ENCODE measurements at regions not wholly inside any gene's neighbourhood (a gene's known extent, or its start where the extent isn't known, plus 50 kb on each side); places are given as distances from the start of the nearest gene placed in this dataset.

- Mint-ChIP-seq H3K27ac (no peak overlapping the region), H3K4me1 (ENCODE audit: low read depth) (no peaks in the 10 kb centered on the region), H3K27me3 (ENCODE audit: low read depth) (peaks cover 11% of the 10 kb centered on the region), H3K9me3 (no peaks in the 10 kb centered on the region), H3K4me3 (no peak overlapping the region), H3K36me3 (ENCODE audit: insufficient read depth in 2 of 2) (no peaks in the 10 kb centered on the region)
- no peak for ATAC-seq (replicated peaks in 1 of 2)
- no peak for DNase-seq
Observed at GRCh38 chr3:187450431-187451190, 82.4 kb downstream of the RTP4 start.

- H3K9me3 Mint-ChIP-seq = no peaks in the 10 kb centered on the region
- no peaks in the 10 kb centered on the region for H3K4me1 Mint-ChIP-seq (ENCODE audit: low read depth)
- no peak overlapping the region for H3K27ac Mint-ChIP-seq
- H3K27me3 Mint-ChIP-seq (ENCODE audit: low read depth) = peaks cover 7% of the 10 kb centered on the region
- no peak overlapping the region for H3K4me3 Mint-ChIP-seq
- ATAC-seq (replicated peaks in 1 of 2) (no peak), DNase-seq (no peak)
- H3K36me3 Mint-ChIP-seq (ENCODE audit: insufficient read depth in 2 of 2) = no peaks in the 10 kb centered on the region
Observed at GRCh38 chr3:187448674-187449073, 80.5 kb downstream of the RTP4 start.

GRCh38 chr3:187447737-187448136 lies 79.6 kb downstream of the RTP4 start:
- H3K9me3 Mint-ChIP-seq = no peaks in the 10 kb centered on the region
- H3K4me3 Mint-ChIP-seq = no peak overlapping the region
- no peak for ATAC-seq (replicated peaks in 1 of 2)
- H3K4me1 Mint-ChIP-seq (ENCODE audit: low read depth) = no peaks in the 10 kb centered on the region
- DNase-seq = no peak
- peaks cover 7% of the 10 kb centered on the region for H3K27me3 Mint-ChIP-seq (ENCODE audit: low read depth)
- H3K27ac Mint-ChIP-seq = no peak overlapping the region
- no peaks in the 10 kb centered on the region for H3K36me3 Mint-ChIP-seq (ENCODE audit: insufficient read depth in 2 of 2)

- ATAC-seq (replicated peaks in 1 of 2) (no peak), DNase-seq (no peak)
- Mint-ChIP-seq H3K27ac (no peak overlapping the region), H3K9me3 (no peaks in the 10 kb centered on the region), H3K4me3 (no peak overlapping the region), H3K36me3 (ENCODE audit: insufficient read depth in 2 of 2) (no peaks in the 10 kb centered on the region), H3K27me3 (ENCODE audit: low read depth) (peaks cover 7% of the 10 kb centered on the region), H3K4me1 (ENCODE audit: low read depth) (no peaks in the 10 kb centered on the region)
Observed at GRCh38 chr3:187445356-187445755, 77.2 kb downstream of the RTP4 start.

- H3K36me3 Mint-ChIP-seq (ENCODE audit: insufficient read depth in 2 of 2) = no peaks in the 10 kb centered on the region
- peaks cover 20% of the 10 kb centered on the region for H3K27me3 Mint-ChIP-seq (ENCODE audit: low read depth)
- H3K4me1 Mint-ChIP-seq (ENCODE audit: low read depth) = no peaks in the 10 kb centered on the region
- H3K4me3 Mint-ChIP-seq = no peak overlapping the region
- DNase-seq (no peak), ATAC-seq (replicated peaks in 1 of 2) (no peak)
- H3K27ac Mint-ChIP-seq = no peak overlapping the region
- H3K9me3 Mint-ChIP-seq = peaks cover 0 to under 1% of the 10 kb centered on the region in 2 donors
Observed at GRCh38 chr3:187434524-187434923, 66.3 kb downstream of the RTP4 start.

GRCh38 chr3:187430576-187430975 lies 62.4 kb downstream of the RTP4 start:
- no peak for ATAC-seq (replicated peaks in 1 of 2)
- peaks cover 0 to 2% of the 10 kb centered on the region in 2 donors for H3K36me3 Mint-ChIP-seq (ENCODE audit: insufficient read depth in 2 of 2)
- no peak for DNase-seq
- peaks cover 3 to 4% of the 10 kb centered on the region in 2 donors for H3K9me3 Mint-ChIP-seq
- no peak overlapping the region for H3K27ac Mint-ChIP-seq
- peaks cover 28% of the 10 kb centered on the region for H3K27me3 Mint-ChIP-seq (ENCODE audit: low read depth)
- H3K4me1 Mint-ChIP-seq (ENCODE audit: low read depth) = no peaks in the 10 kb centered on the region
- no peak overlapping the region for H3K4me3 Mint-ChIP-seq
